BLaER1 treated with 17β-estradiol and CSF1 and Interleukin-3, amounts not matched to agents 10 nM and 100 nM (cell line): ENCODE measurements at regions not wholly inside any gene's neighbourhood (a gene's known extent, or its start where the extent isn't known, plus 50 kb on each side); places are given as distances from the start of the nearest gene placed in this dataset.

Experiments used
- H3K27ac ChIP-seq, 11 experiments: shearing (Covaris generic); formaldehyde crosslinking; 2 replicates each; pipeline ENCODE4 v1.8.1; 2022
- H3K27me3 ChIP-seq, 11 experiments: shearing (Covaris generic); formaldehyde crosslinking; 2 replicates each; pipeline ENCODE4 v1.8.1; 2022
- H3K36me3 ChIP-seq, 11 experiments: shearing (Covaris generic); formaldehyde crosslinking; 2 replicates each; pipeline ENCODE4 v1.8.1; 2022
- H3K4me1 ChIP-seq, 10 experiments: shearing (Covaris generic); formaldehyde crosslinking; 2 replicates each; pipeline ENCODE4 v1.8.1; 2022
- H3K4me2 ChIP-seq, 11 experiments: shearing (Covaris generic); formaldehyde crosslinking; 2 replicates each; pipeline ENCODE4 v1.8.1; 2022
- H3K4me3 ChIP-seq, 10 experiments: shearing (Covaris generic); formaldehyde crosslinking; 2 replicates each; pipeline ENCODE4 v1.8.1; 2022
- H3K9ac ChIP-seq, 11 experiments: shearing (Covaris generic); formaldehyde crosslinking; 2 replicates each; pipeline ENCODE4 v1.8.1; 2022
- H3K9me3 ChIP-seq, 11 experiments: shearing (Covaris generic); formaldehyde crosslinking; replicated peaks in 1 of 11; 2 replicates each; pipeline ENCODE4 v1.8.1; 2022
- H4K20me1 ChIP-seq, 11 experiments: shearing (Covaris generic); formaldehyde crosslinking; 2 replicates each; pipeline ENCODE4 v1.8.1; 2022
- Cebpa-rat ChIP-seq, 11 experiments: shearing (Covaris generic); IDR thresholded peaks; 2 replicates each; pipeline ENCODE4 v1.8.1; 2022

- Histone ChIP-seq H3K27ac (no peak overlapping the region), H3K4me2 (no peak overlapping the region), H3K4me3 (no peak overlapping the region), H3K4me1 (peaks cover 0 to 12% (median 9%) of the 10 kb centered on the region in 10 experiments; a peak in 15 of 20 replicates), H3K9me3 (no peaks in the 10 kb centered on the region), H4K20me1 (no peaks in the 10 kb centered on the region), H3K27me3 (no peaks in the 10 kb centered on the region), H3K36me3 (no peaks in the 10 kb centered on the region), H3K9ac (no peak overlapping the region)
- TF ChIP-seq Cebpa-rat (IDR thresholded peaks at IDR 0.05), result no peak
These were observed 165.5 kb upstream of the ESRRG start for GRCh38 chr1:216888731-216889130.

DNA sequence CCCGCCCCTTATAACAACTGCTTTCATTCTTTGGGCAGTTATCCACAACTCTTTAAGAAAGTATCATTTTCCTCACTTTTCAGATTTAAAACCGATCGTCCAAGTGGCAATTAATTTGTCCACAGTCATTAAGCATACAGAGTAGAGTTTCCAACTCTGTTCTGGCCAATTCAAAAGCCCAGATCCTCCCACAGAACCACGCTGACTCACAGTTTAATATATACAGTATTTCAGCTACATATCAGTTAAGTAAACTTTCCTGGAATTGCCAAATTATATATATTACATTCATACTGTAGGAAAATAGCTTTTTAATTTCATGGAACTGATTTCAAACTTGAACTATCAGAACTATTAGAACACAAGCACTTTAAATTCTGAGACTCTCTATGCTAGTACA is 163.8 kb upstream of the ESRRG start:
- Histone ChIP-seq H3K9ac (no peak overlapping the region), H3K36me3 (no peaks in the 10 kb centered on the region), H4K20me1 (no peaks in the 10 kb centered on the region), H3K27me3 (no peaks in the 10 kb centered on the region), H3K9me3 (no peaks in the 10 kb centered on the region), H3K4me3 (no peak overlapping the region), H3K27ac (no peak overlapping the region), H3K4me1 (peaks cover 0 to 4% (median under 1%) of the 10 kb centered on the region in 10 experiments; a peak in 9 of 20 replicates), H3K4me2 (no peak overlapping the region)
- no peak for TF ChIP-seq Cebpa-rat (IDR thresholded peaks at IDR 0.05)

DNA sequence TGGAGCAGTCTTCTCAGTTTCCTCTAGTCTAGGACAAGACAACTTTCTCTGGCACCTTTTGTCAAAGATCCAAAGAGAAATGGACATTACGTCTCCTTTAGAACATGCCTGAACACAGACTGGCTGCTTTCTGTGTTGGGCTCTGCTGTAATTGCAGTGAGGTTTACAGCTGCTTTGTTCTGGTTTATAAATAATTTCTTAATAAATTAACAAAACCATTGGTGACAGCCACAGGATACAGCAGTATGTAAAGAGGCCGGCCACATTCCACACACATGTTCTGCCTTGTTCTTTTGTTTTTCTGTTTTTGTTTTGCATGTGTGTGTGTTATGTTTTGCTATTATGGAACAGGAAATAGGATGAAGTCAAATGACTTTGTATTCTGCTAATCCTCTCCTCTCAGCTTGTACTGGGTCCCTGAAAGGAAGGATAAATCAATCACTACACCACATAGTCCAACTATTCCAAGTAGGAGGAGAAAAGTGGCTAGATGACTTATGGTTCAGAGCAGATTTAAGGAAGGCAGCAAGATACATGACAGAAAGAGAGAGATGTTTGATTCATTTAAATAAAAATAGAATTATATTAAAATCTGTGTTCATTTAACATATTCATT is 161.5 kb upstream of the ESRRG start:
- Histone ChIP-seq H3K9ac (no peak overlapping the region), H3K4me3 (no peak overlapping the region), H3K9me3 (no peaks in the 10 kb centered on the region), H3K27ac (no peak overlapping the region), H4K20me1 (no peaks in the 10 kb centered on the region), H3K27me3 (no peaks in the 10 kb centered on the region), H3K4me1 (peaks cover 0 to 4% (median 0%) of the 10 kb centered on the region in 10 experiments; a peak in 1 of 20 replicates), H3K4me2 (no peak overlapping the region), H3K36me3 (no peaks in the 10 kb centered on the region)
- TF ChIP-seq Cebpa-rat (IDR thresholded peaks at IDR 0.05), result no peak

- Histone ChIP-seq H4K20me1 (no peaks in the 10 kb centered on the region), H3K27me3 (no peaks in the 10 kb centered on the region), H3K9me3 (no peaks in the 10 kb centered on the region), H3K4me3 (no peak overlapping the region), H3K9ac (no peak overlapping the region), H3K4me2 (no peak overlapping the region), H3K36me3 (no peaks in the 10 kb centered on the region), H3K4me1 (no peaks in the 10 kb centered on the region), H3K27ac (no peak overlapping the region)
- no peak for TF ChIP-seq Cebpa-rat (IDR thresholded peaks at IDR 0.05)
These were observed 160.3 kb upstream of the ESRRG start for GRCh38 chr1:216883518-216883917.

- Histone ChIP-seq H3K9me3 (no peaks in the 10 kb centered on the region), H3K36me3 (no peaks in the 10 kb centered on the region), H3K4me1 (no peaks in the 10 kb centered on the region), H3K9ac (no peak overlapping the region), H4K20me1 (no peaks in the 10 kb centered on the region), H3K4me2 (no peak overlapping the region), H3K27me3 (no peaks in the 10 kb centered on the region), H3K27ac (no peak overlapping the region), H3K4me3 (no peak overlapping the region)
- no peak for TF ChIP-seq Cebpa-rat (IDR thresholded peaks at IDR 0.05)
These were observed 158.5 kb upstream of the ESRRG start for GRCh38 chr1:216881695-216882094.

- Histone ChIP-seq H3K4me3 (no peak overlapping the region), H4K20me1 (no peaks in the 10 kb centered on the region), H3K9ac (no peak overlapping the region), H3K27ac (no peak overlapping the region), H3K4me2 (no peak overlapping the region), H3K9me3 (no peaks in the 10 kb centered on the region), H3K36me3 (no peaks in the 10 kb centered on the region), H3K27me3 (no peaks in the 10 kb centered on the region), H3K4me1 (no peaks in the 10 kb centered on the region)
- no peak for TF ChIP-seq Cebpa-rat (IDR thresholded peaks at IDR 0.05)
These were observed 143.5 kb upstream of the ESRRG start for GRCh38 chr1:216866714-216867113.

- H4K20me1 ChIP-seq, result no peaks in the 10 kb centered on the region
- no peak overlapping the region for H3K27ac ChIP-seq
- no peaks in the 10 kb centered on the region for H3K4me1 ChIP-seq
- H3K9ac ChIP-seq, result no peak overlapping the region
- H3K4me3 ChIP-seq, result no peak overlapping the region
- H3K36me3 ChIP-seq, result no peaks in the 10 kb centered on the region
- H3K27me3 ChIP-seq, result no peaks in the 10 kb centered on the region
- no peaks in the 10 kb centered on the region for H3K9me3 ChIP-seq
- TF ChIP-seq Cebpa-rat (IDR thresholded peaks at IDR 0.05), result no peak
- no peak overlapping the region for H3K4me2 ChIP-seq
These were observed 132.6 kb upstream of the ESRRG start for GRCh38 chr1:216855810-216856209.

DNA sequence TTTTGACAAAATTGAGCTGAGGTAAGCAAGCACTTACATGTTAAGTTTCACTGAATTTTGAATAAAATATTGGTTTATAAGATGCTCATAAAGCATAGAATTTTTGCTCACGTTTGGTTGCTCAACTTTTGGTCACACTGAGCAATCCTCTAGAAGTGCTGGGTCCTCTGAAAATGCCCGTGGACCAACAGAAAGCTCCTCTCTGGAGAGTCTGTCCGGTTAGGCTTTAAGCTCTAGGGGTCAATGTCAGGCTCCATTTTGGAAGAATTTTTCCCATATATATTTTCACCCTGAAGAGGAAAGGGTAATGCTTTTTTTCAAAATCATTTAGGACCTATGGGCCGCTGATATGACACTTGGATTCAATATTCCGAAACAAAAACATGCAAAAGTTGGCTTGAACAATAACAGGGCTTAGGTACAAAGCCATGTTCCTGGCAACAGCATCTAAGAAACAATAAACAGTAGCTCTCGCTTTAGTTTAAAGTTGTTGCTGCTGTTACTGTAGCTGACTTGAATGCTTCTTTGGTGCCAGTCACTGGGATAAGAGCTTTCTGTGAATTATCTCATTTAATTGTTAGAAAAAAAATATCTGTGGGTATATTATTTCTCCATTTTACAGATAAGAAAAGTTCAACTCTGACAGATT is 131.7 kb upstream of the ESRRG start:
- Histone ChIP-seq H3K4me2 (no peak overlapping the region), H3K27ac (no peak overlapping the region), H3K36me3 (no peaks in the 10 kb centered on the region), H3K9ac (no peak overlapping the region), H3K4me1 (no peaks in the 10 kb centered on the region), H4K20me1 (no peaks in the 10 kb centered on the region), H3K27me3 (no peaks in the 10 kb centered on the region), H3K9me3 (no peaks in the 10 kb centered on the region), H3K4me3 (no peak overlapping the region)
- TF ChIP-seq Cebpa-rat (IDR thresholded peaks at IDR 0.05), result no peak

DNA sequence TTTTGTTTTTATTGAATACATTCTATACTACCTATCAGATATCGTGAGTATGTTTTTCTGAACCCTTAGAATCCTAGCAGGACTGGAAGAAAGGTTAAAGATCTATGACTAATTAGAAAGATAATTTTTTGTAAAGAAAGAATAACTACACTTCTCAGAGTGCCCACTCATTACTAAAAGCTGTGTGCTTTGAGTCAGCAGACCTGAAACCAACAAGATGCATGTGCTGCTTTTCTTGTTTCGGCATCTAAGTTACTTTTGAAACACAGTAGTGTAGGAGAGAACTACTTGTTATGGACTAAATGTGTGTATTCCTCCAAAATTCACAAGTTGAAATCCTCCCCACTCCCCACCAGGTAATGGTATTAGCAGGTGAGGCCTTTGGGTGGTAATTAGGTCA is 127.8 kb upstream of the ESRRG start:
- Histone ChIP-seq H3K4me2 (no peak overlapping the region), H3K4me1 (no peaks in the 10 kb centered on the region), H3K27me3 (no peaks in the 10 kb centered on the region), H3K9me3 (no peaks in the 10 kb centered on the region), H4K20me1 (no peaks in the 10 kb centered on the region), H3K9ac (no peak overlapping the region), H3K36me3 (no peaks in the 10 kb centered on the region), H3K27ac (no peak overlapping the region), H3K4me3 (no peak overlapping the region)
- TF ChIP-seq Cebpa-rat (IDR thresholded peaks at IDR 0.05), result no peak

- Histone ChIP-seq H3K9me3 (no peaks in the 10 kb centered on the region), H3K9ac (no peak overlapping the region), H3K4me1 (no peaks in the 10 kb centered on the region), H3K4me2 (no peak overlapping the region), H3K27ac (no peak overlapping the region), H3K36me3 (no peaks in the 10 kb centered on the region), H3K27me3 (no peaks in the 10 kb centered on the region), H4K20me1 (no peaks in the 10 kb centered on the region), H3K4me3 (no peak overlapping the region)
- TF ChIP-seq Cebpa-rat (IDR thresholded peaks at IDR 0.05), result no peak
These were observed 125.9 kb upstream of the ESRRG start for GRCh38 chr1:216849146-216849545.
